Stimulated activated CD4-positive, alpha-beta T cell treated with anti-CD3 and anti-CD28 coated beads, Interleukin-1b, Interleukin-23, amount 100 ng/mL, for 24 hours (primary cell): ENCODE measurements at regions not wholly inside any gene's neighbourhood (a gene's known extent, or its start where the extent isn't known, plus 50 kb on each side); places are given as distances from the start of the nearest gene placed in this dataset.
"Not testable (repeated sequence)": the region's sequence is repeated elsewhere in the genome, so short reads cannot be mapped to it uniquely, and the experiment has no call there.

Experiments used
- DNase-seq, 4 experiments: peaks; one replicate each; pipeline ENCODE4 v3.0.0-alpha.2; 2020; ENCODE audit warnings: low read depth in 4 of 4, low spot score in 1 of 4

GRCh38 chr13:71015516-71015915 is 851.5 kb downstream of the DACH1 start:
- no peak for DNase-seq

GRCh38 chr13:71015021-71015420 is 852.0 kb downstream of the DACH1 start:
- DNase-seq, result no peak

- no peak for DNase-seq
Observed at GRCh38 chr13:71005919-71006318, 861.1 kb downstream of the DACH1 start.

GRCh38 chr13:70995338-70995737 is 871.7 kb downstream of the DACH1 start:
- DNase-seq, result no peak

GRCh38 chr13:70994191-70994590 is 872.8 kb downstream of the DACH1 start:
- DNase-seq, result no peak

- no peak for DNase-seq
Observed at GRCh38 chr13:70987043-70987442, 878.8 kb upstream of the KLHL1 start.

GRCh38 chr13:70985371-70985770 is 877.1 kb upstream of the KLHL1 start:
- no peak for DNase-seq

GRCh38 chr13:70981219-70981618 is 873.0 kb upstream of the KLHL1 start:
- DNase-seq, result not testable (repeated sequence)

GRCh38 chr13:70969321-70969720 is 861.1 kb upstream of the KLHL1 start:
- no peak for DNase-seq

GRCh38 chr13:70967564-70967963 is 859.3 kb upstream of the KLHL1 start:
- no peak for DNase-seq

GRCh38 chr13:70964874-70965273 is 856.6 kb upstream of the KLHL1 start:
- no peak for DNase-seq

GRCh38 chr13:70964124-70964523 is 855.9 kb upstream of the KLHL1 start:
- DNase-seq, result no peak

- no peak for DNase-seq
Observed at GRCh38 chr13:70960841-70961443, 852.7 kb upstream of the KLHL1 start.

- DNase-seq, result no peak
Observed at GRCh38 chr13:70959035-70959775, 851.0 kb upstream of the KLHL1 start.

GRCh38 chr13:70955887-70956286 is 847.6 kb upstream of the KLHL1 start:
- no peak for DNase-seq

GRCh38 chr13:70950664-70951063 is 842.4 kb upstream of the KLHL1 start:
- DNase-seq, result no peak

- no peak for DNase-seq
Observed at GRCh38 chr13:70945506-70945905, 837.3 kb upstream of the KLHL1 start.

GRCh38 chr13:70941454-70941853 is 833.2 kb upstream of the KLHL1 start:
- no peak for DNase-seq

GRCh38 chr13:70938462-70938861 is 830.2 kb upstream of the KLHL1 start:
- DNase-seq, result no peak

GRCh38 chr13:70932511-70932910 is 824.3 kb upstream of the KLHL1 start:
- DNase-seq, result no peak

- no peak for DNase-seq
Observed at GRCh38 chr13:70923863-70924752, 815.9 kb upstream of the KLHL1 start.

GRCh38 chr13:70911286-70911685 is 803.0 kb upstream of the KLHL1 start:
- no peak for DNase-seq
